GM23338 (cell line): ENCODE measurements at regions not wholly inside any gene's neighbourhood (a gene's known extent, or its start where the extent isn't known, plus 50 kb on each side); places are given as distances from the start of the nearest gene placed in this dataset.

ENCODE experiments used
- ATAC-seq: fragments of 200-7000 bp; cut with Tn5 transposase; 3 replicates; pipeline ENCODE4 v1.9.1; 2020
- DNase-seq: peaks from one replicate; pipeline ENCODE4 v3.0.0-alpha.2; 2015; ENCODE audit warnings: low spot score
- H2AFZ ChIP-seq: fragments of 200-600 bp; sonication (generic); 2 replicates; pipeline ENCODE4 v1.8.0; 2016; ENCODE audit warnings: antibody characterized with exemption, mild to moderate bottlenecking, moderate library complexity
- H3F3A ChIP-seq: fragments of 200-600 bp; sonication (generic); replicated peaks from 2 replicates; pipeline ENCODE4 v1.8.0; 2017; ENCODE audit warnings: antibody characterized with exemption, mixed run types, low read depth
- H3K27ac ChIP-seq: fragments of 200-600 bp; sonication (generic); 2 replicates; pipeline ENCODE4 v1.6.1; 2016; ENCODE audit warnings: low read depth
- H3K27me3 ChIP-seq: fragments of 200-600 bp; sonication (generic); 2 replicates; pipeline ENCODE4 v1.8.0; 2016; ENCODE audit warnings: mild to moderate bottlenecking, mixed run types, moderate library complexity; ENCODE audit not compliant: insufficient read depth
- H3K36me3 ChIP-seq: fragments of 200-600 bp; sonication (generic); 2 replicates; pipeline ENCODE4 v1.8.0; 2016; ENCODE audit warnings: mild to moderate bottlenecking; ENCODE audit not compliant: insufficient read depth
- H3K4me1 ChIP-seq: fragments of 200-600 bp; sonication (generic); 2 replicates; pipeline ENCODE4 v1.8.0; 2016; ENCODE audit warnings: mild to moderate bottlenecking, moderate library complexity; ENCODE audit not compliant: insufficient read depth
- H3K4me2 ChIP-seq: fragments of 200-600 bp; sonication (generic); 2 replicates; pipeline ENCODE4 v1.7.1; 2017; ENCODE audit warnings: mixed run types
- H3K4me3 ChIP-seq: fragments of 200-600 bp; sonication (generic); 2 replicates; pipeline ENCODE4 v1.6.1; 2016; ENCODE audit warnings: mixed run types
- H3K79me2 ChIP-seq: fragments of 200-600 bp; sonication (generic); replicated peaks from 2 replicates; pipeline ENCODE4 v1.8.0; 2017; ENCODE audit warnings: mild to moderate bottlenecking; ENCODE audit not compliant: insufficient read depth
- H3K9me2 ChIP-seq: fragments of 200-600 bp; sonication (generic); 2 replicates; pipeline ENCODE4 v1.8.0; 2017; ENCODE audit not compliant: insufficient read depth
- H4K20me1 ChIP-seq: fragments of 200-600 bp; sonication (generic); replicated peaks from 2 replicates; pipeline ENCODE4 v1.8.0; 2017; ENCODE audit warnings: mild to moderate bottlenecking; ENCODE audit not compliant: insufficient read depth
- H3K27ac Mint-ChIP-seq: 2 replicates; pipeline ENCODE4 v1.8.0; 2020; ENCODE audit warnings: inconsistent platforms, mild to moderate bottlenecking, moderate library complexity, mixed read lengths
- H3K27me3 Mint-ChIP-seq: 3 replicates; pipeline ENCODE4 v1.8.0; 2022; ENCODE audit warnings: low read depth, mild to moderate bottlenecking, moderate library complexity, mixed read lengths, inconsistent platforms; ENCODE audit not compliant: insufficient read depth, poor library complexity
- H3K36me3 Mint-ChIP-seq: 3 replicates; pipeline ENCODE4 v1.8.0; 2021; ENCODE audit warnings: low read depth, mild to moderate bottlenecking, inconsistent platforms, moderate library complexity, mixed read lengths
- H3K4me1 Mint-ChIP-seq: 3 replicates; pipeline ENCODE4 v1.8.0; 2020; ENCODE audit warnings: mild to moderate bottlenecking, inconsistent platforms, mixed read lengths
- H3K4me3 Mint-ChIP-seq: 3 replicates; pipeline ENCODE4 v1.8.0; 2021; ENCODE audit warnings: moderate library complexity, mild to moderate bottlenecking, inconsistent platforms, mixed read lengths
- H3K9me3 Mint-ChIP-seq: 3 replicates; pipeline ENCODE4 v1.8.0; 2020; ENCODE audit warnings: moderate library complexity, mild to moderate bottlenecking, inconsistent platforms, mixed read lengths
- CREB1 ChIP-seq: fragments of 250-450 bp; sonication (Bioruptor Pico); IDR thresholded peaks from 2 replicates; pipeline ENCODE4 v1.5.0; 2020; ENCODE audit warnings: low read depth, mild to moderate bottlenecking, moderate library complexity
- CTCF ChIP-seq, 2 experiments: fragments of 200-600 bp in 1 of 2; sonication (generic) in 1 of 2; conservative IDR thresholded peaks; 2 replicates each; pipeline versions ENCODE4 v1.5.1 to v1.6.1; 2016 to 2017; ENCODE audit warnings: antibody characterized with exemption in 2 of 2, low read depth in 2 of 2, mild to moderate bottlenecking in 2 of 2, moderate library complexity in 1 of 2
- EZH2 ChIP-seq: fragments of 200-600 bp; sonication (generic); IDR thresholded peaks from one replicate; pipeline ENCODE4 v1.8.0; 2017; ENCODE audit warnings: antibody characterized with exemption, mild to moderate bottlenecking, low read depth; ENCODE audit not compliant: unreplicated experiment
- EZH2phosphoT487 ChIP-seq: fragments of 200-600 bp; sonication (generic); IDR thresholded peaks from one replicate; pipeline ENCODE4 v1.8.1; 2018; ENCODE audit warnings: antibody characterized with exemption; ENCODE audit not compliant: unreplicated experiment
- JUNB ChIP-seq: IDR thresholded peaks from one replicate; pipeline ENCODE4 v1.6.1; 2016; ENCODE audit warnings: antibody characterized with exemption; ENCODE audit not compliant: unreplicated experiment
- NANOG ChIP-seq: IDR thresholded peaks from 2 replicates; pipeline ENCODE4 v1.6.1; 2016; ENCODE audit warnings: antibody characterized with exemption, borderline replicate concordance
- POLR2AphosphoS5 ChIP-seq: IDR thresholded peaks from 2 replicates; pipeline ENCODE4 v1.6.1; 2016; ENCODE audit warnings: antibody characterized with exemption, low read depth
- STAT1 ChIP-seq: IDR thresholded peaks from one replicate; pipeline ENCODE4 v1.6.1; 2016; ENCODE audit warnings: antibody characterized with exemption; ENCODE audit not compliant: unreplicated experiment
- ZNF114 ChIP-seq: fragments of 250-450 bp; sonication (Bioruptor Pico); IDR thresholded peaks from 2 replicates; pipeline ENCODE4 v1.5.0; 2020; ENCODE audit warnings: mild to moderate bottlenecking, moderate library complexity
- ZNF331 ChIP-seq: fragments of 250-450 bp; sonication (Bioruptor Pico); IDR thresholded peaks from 2 replicates; pipeline ENCODE4 v1.5.0; 2020; ENCODE audit warnings: low read depth, mild to moderate bottlenecking, moderate library complexity
- TF ChIP-seq, protein P1 (sequence below): IDR thresholded peaks from 2 replicates; pipeline ENCODE4 v1.6.1; 2016; ENCODE audit warnings: antibody characterized with exemption

DNA sequence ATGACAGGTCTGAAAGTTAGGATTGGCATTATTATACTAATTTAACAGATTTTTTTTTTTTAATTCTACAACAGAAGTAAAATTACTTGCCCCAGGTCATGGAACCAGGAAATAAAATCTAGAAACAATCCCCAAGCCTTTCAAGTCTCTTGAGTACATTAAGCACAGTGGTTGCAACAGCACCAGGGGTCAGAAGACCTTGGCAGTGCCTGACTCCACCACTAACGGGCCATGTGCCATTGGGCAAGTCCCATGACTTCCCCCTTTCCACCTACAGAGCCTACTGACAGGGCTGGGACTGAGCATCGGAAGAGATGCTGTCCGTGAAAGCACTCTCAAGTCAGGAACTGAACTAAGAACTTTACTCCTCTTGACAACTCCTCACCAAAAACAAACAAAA lies 98.6 kb upstream of the AKIP1 start (continued):
- TF ChIP-seq CREB1 (CRISPR knock-in tag) = no peak

DNA sequence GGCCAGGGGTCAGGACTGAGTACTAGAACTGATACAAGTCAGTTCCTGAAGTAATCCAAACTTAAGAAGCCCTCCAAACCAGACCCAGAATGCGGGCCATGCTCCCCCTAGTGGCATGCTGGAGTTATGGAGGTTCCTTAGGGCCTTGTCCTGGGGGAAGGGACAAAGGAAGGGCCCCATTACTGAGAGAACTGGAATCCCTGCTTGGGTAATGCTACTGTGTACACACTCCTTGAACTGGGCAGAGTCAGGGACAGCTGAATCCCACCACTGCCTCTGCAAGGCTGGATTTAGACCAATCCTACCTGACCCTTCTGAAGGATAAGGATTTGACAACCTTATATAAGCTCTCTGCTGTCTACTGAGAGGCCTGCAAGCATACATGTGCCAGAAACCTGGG lies 97.3 kb upstream of the AKIP1 start:
- no peak overlapping the region for H3K4me3 ChIP-seq
- H3K79me2 ChIP-seq = no peaks in the 10 kb centered on the region
- H3K36me3 ChIP-seq = no peaks in the 10 kb centered on the region
- Mint-ChIP-seq H3K4me3 (no peak overlapping the region), H3K36me3 (peaks cover 6% of the 10 kb centered on the region; the same call in 2 of the 3 replicates), H3K4me1 (peaks cover 27% of the 10 kb centered on the region), H3K27ac (no peak overlapping the region; the same call in 1 of the 2 replicates), H3K27me3 (no peaks in the 10 kb centered on the region), H3K9me3 (peaks cover 10% of the 10 kb centered on the region)
- peaks cover 42% of the 10 kb centered on the region for H3K4me1 ChIP-seq
- no peaks in the 10 kb centered on the region for H4K20me1 ChIP-seq
- H3K27ac ChIP-seq = no peak overlapping the region
- no peaks in the 10 kb centered on the region for H3K9me2 ChIP-seq
- peak overlapping the region; percentile 64 for H2AFZ ChIP-seq
- H3K4me2 ChIP-seq = peak overlapping the region; percentile 44; the same call in 1 of the 2 replicates
- ATAC-seq = peak; percentile 74
- TF ChIP-seq CREB1 (CRISPR knock-in tag) = no peak
- peak; percentile 92 to 93 for TF ChIP-seq CTCF (conservative IDR thresholded peaks at IDR 0.05; ENCODE audit: low read depth in 2 of 2)
- TF ChIP-seq STAT1 = no peak
- H3F3A ChIP-seq = no peaks in the 10 kb centered on the region
- peak; percentile 92 for DNase-seq
- H3K27me3 ChIP-seq = no peaks in the 10 kb centered on the region

GRCh38 chr11:8814209-8814922 lies 96.6 kb upstream of the AKIP1 start:
- no peak overlapping the region for H3K4me3 ChIP-seq
- peak overlapping the region; percentile 64; the same call in 1 of the 2 replicates for H2AFZ ChIP-seq
- no peaks in the 10 kb centered on the region for H3K9me2 ChIP-seq
- H3F3A ChIP-seq = no peaks in the 10 kb centered on the region
- peak overlapping the region; percentile 44; the same call in 1 of the 2 replicates for H3K4me2 ChIP-seq
- no peaks in the 10 kb centered on the region for H3K27me3 Mint-ChIP-seq
- no peak overlapping the region for H3K4me3 Mint-ChIP-seq
- peaks cover 23% of the 10 kb centered on the region for H3K4me1 Mint-ChIP-seq
- no peaks in the 10 kb centered on the region for H3K27me3 ChIP-seq
- no peaks in the 10 kb centered on the region for H3K79me2 ChIP-seq
- H3K36me3 ChIP-seq = no peaks in the 10 kb centered on the region
- no peak overlapping the region for H3K27ac Mint-ChIP-seq
- DNase-seq (no peak), ATAC-seq (no peak)
- peaks cover 35% of the 10 kb centered on the region for H3K4me1 ChIP-seq
- no peak overlapping the region; the same call in 1 of the 2 replicates for H3K27ac ChIP-seq
- H4K20me1 ChIP-seq = no peaks in the 10 kb centered on the region
- H3K36me3 Mint-ChIP-seq = peaks cover 6% of the 10 kb centered on the region; the same call in 2 of the 3 replicates
- peaks cover 10% of the 10 kb centered on the region for H3K9me3 Mint-ChIP-seq
- TF ChIP-seq ZNF114 (CRISPR knock-in tag) (no peak), STAT1 (no peak), NANOG (no peak), EZH2 (no peak), JUNB (no peak), ZNF331 (no peak), CREB1 (CRISPR knock-in tag) (no peak), CTCF (conservative IDR thresholded peaks at IDR 0.05; ENCODE audit: low read depth in 2 of 2) (no peak), POLR2AphosphoS5 (no peak), EZH2phosphoT487 (no peak)
- TF ChIP-seq, protein P1, sequence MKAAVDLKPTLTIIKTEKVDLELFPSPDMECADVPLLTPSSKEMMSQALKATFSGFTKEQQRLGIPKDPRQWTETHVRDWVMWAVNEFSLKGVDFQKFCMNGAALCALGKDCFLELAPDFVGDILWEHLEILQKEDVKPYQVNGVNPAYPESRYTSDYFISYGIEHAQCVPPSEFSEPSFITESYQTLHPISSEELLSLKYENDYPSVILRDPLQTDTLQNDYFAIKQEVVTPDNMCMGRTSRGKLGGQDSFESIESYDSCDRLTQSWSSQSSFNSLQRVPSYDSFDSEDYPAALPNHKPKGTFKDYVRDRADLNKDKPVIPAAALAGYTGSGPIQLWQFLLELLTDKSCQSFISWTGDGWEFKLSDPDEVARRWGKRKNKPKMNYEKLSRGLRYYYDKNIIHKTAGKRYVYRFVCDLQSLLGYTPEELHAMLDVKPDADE = no peak
